HCT116 (cell line): ENCODE measurements at regions not wholly inside any gene's neighbourhood (a gene's known extent, or its start where the extent isn't known, plus 50 kb on each side); places are given as distances from the start of the nearest gene placed in this dataset.

Experiments used
- ATAC-seq: fragments of 200-7000 bp; cut with Tn5 transposase; 2 replicates; pipeline ENCODE4 v1.9.1; 2020; ENCODE audit warnings: mild to moderate bottlenecking, moderate library complexity
- BruUV-seq: library from RNA; stranded (reverse); fragments of 400-500 nt; replicated peaks from 2 replicates; lab custom pipeline; 2021; lab: Mats Ljungman, UMichigan
- CTCF ChIA-PET: fragments of 300-600 bp; sonication (Branson Sonifier 250); formaldehyde crosslinking; loops from one replicate; lab custom pipeline; 2021; ENCODE audit warnings: antibody characterized with exemption; lab: Charles Lee
- POLR2A ChIA-PET: fragments of 300-600, 350-600 bp; sonication (Branson Sonifier 250); formaldehyde crosslinking; loops from one replicate; lab custom pipeline; 2021; ENCODE audit warnings: antibody characterized with exemption; lab: Charles Lee
- RAD21 ChIA-PET, 2 experiments: fragments of 300-600 bp; sonication (Branson Sonifier 250); formaldehyde crosslinking; loops; one replicate each; lab custom pipeline; 2023; ENCODE audit warnings: low total read pairs in 2 of 2; ENCODE audit not compliant: uncharacterized antibody in 2 of 2, unreplicated experiment in 2 of 2, low non-redundant PET in 1 of 2; lab: Charles Lee
- DNase-seq: peaks from one replicate; pipeline ENCODE4 v3.0.0-alpha.2; 2010; ENCODE audit warnings: low read depth, low spot score
- H2AFZ ChIP-seq: fragments of 200-600 bp; shearing (Covaris generic), sonication (generic); 2 replicates; pipeline ENCODE4 v1.6.1; 2017; ENCODE audit warnings: low read depth, mixed run types, mixed read lengths, antibody characterized with exemption, low read length; ENCODE audit not compliant: poor library complexity, severe bottlenecking
- H3K27ac ChIP-seq: 2 replicates; pipeline ENCODE4 v1.5.1; 2012; ENCODE audit warnings: low read depth, low read length
- H3K27me3 ChIP-seq: fragments of 200-600 bp; sonication (generic); 2 replicates; pipeline ENCODE4 v1.6.1; 2016; ENCODE audit warnings: mixed run types, low read length, mixed read lengths; ENCODE audit not compliant: insufficient read depth
- H3K36me3 ChIP-seq, 2 experiments: fragments of 200-500 bp in 1 of 2; fragments of 200-600 bp in 1 of 2; sonication (Bioruptor generic) in 1 of 2; sonication (generic) in 1 of 2; 2 replicates each; pipeline versions ENCODE4 v1.5.1 to v1.6.1; 2014 to 2016; ENCODE audit warnings: low read length in 2 of 2, inconsistent platforms in 1 of 2, mixed read lengths in 1 of 2, mixed run types in 1 of 2; ENCODE audit not compliant: insufficient read depth in 2 of 2, control insufficient read depth in 1 of 2
- H3K4me1 ChIP-seq, 2 experiments: fragments of 200-600 bp in 1 of 2; sonication (generic) in 1 of 2; 2 replicates each; pipeline versions ENCODE4 v1.5.1 to v1.6.1; 2012 to 2017; ENCODE audit warnings: low read length in 2 of 2, inconsistent platforms in 1 of 2, mild to moderate bottlenecking in 1 of 2, mixed read lengths in 1 of 2, mixed run types in 1 of 2, moderate library complexity in 1 of 2; ENCODE audit not compliant: insufficient read depth in 2 of 2, control insufficient read depth in 1 of 2
- H3K4me2 ChIP-seq: fragments of 200-600 bp; sonication (generic); 2 replicates; pipeline ENCODE4 v1.6.1; 2017; ENCODE audit warnings: mixed run types, low read length, mixed read lengths
- H3K4me3 ChIP-seq, 2 experiments: fragments of 200-600 bp in 1 of 2; sonication (generic) in 1 of 2; replicated peaks in 1 of 2; 2 replicates each; pipeline ENCODE4 v1.5.1; 2011 to 2016; ENCODE audit warnings: low read length in 2 of 2, control low read depth in 1 of 2, low read depth in 1 of 2, mild to moderate bottlenecking in 1 of 2, mixed read lengths in 1 of 2, mixed run types in 1 of 2
- H3K79me2 ChIP-seq: fragments of 200-600 bp; sonication (generic); 2 replicates; pipeline ENCODE4 v1.6.1; 2017; ENCODE audit warnings: mild to moderate bottlenecking, mixed run types, low read length, moderate library complexity, mixed read lengths; ENCODE audit not compliant: insufficient read depth
- H3K9ac ChIP-seq: fragments of 200-600 bp; sonication (generic); 2 replicates; pipeline ENCODE4 v1.6.1; 2016; ENCODE audit warnings: low read length, mixed read lengths
- H3K9me2 ChIP-seq: fragments of 200-600 bp; sonication (generic), shearing (Covaris generic); 2 replicates; pipeline ENCODE4 v1.6.1; 2017; ENCODE audit warnings: mixed run types, mild to moderate bottlenecking, moderate library complexity; ENCODE audit not compliant: insufficient read depth
- H3K9me3 ChIP-seq, 2 experiments: fragments of 200-500 bp in 1 of 2; fragments of 200-600 bp in 1 of 2; sonication (Bioruptor generic) in 1 of 2; sonication (generic) in 1 of 2; 2 replicates each; pipeline ENCODE4 v1.6.1; 2014 to 2017; ENCODE audit warnings: low read length in 2 of 2, mixed read lengths in 2 of 2, inconsistent platforms in 1 of 2, low read depth in 1 of 2, mild to moderate bottlenecking in 1 of 2, mixed run types in 1 of 2, moderate library complexity in 1 of 2; ENCODE audit not compliant: control insufficient read depth in 1 of 2, insufficient read depth in 1 of 2
- H4K20me1 ChIP-seq: fragments of 200-600 bp; sonication (generic), shearing (Covaris generic); 2 replicates; pipeline ENCODE4 v1.6.1; 2017; ENCODE audit warnings: mixed run types, mild to moderate bottlenecking, moderate library complexity; ENCODE audit not compliant: insufficient read depth
- ATF3 ChIP-seq: IDR thresholded peaks from 2 replicates; pipeline ENCODE4 v1.6.1; 2012
- CBX3 ChIP-seq: IDR thresholded peaks from 2 replicates; pipeline ENCODE4 v1.6.1; 2012; ENCODE audit warnings: low read depth
- CEBPB ChIP-seq: IDR thresholded peaks from 2 replicates; pipeline ENCODE4 v1.6.1; 2012; ENCODE audit warnings: low read depth
- CTCF ChIP-seq, 3 experiments: fragments of 200-600 bp in 1 of 3; sonication (generic) in 1 of 3; IDR thresholded peaks in 2 of 3; conservative IDR thresholded peaks in 1 of 3; 2 replicates each; pipeline ENCODE4 v1.5.1; 2012 to 2017; ENCODE audit warnings: low read depth in 2 of 3, low read length in 2 of 3, antibody characterized with exemption in 1 of 3, borderline replicate concordance in 1 of 3, control low read depth in 1 of 3, mild to moderate bottlenecking in 1 of 3, mixed read lengths in 1 of 3, mixed run types in 1 of 3, moderate library complexity in 1 of 3; ENCODE audit not compliant: insufficient read depth in 1 of 3
- EGR1 ChIP-seq: IDR thresholded peaks from 2 replicates; pipeline ENCODE4 v1.6.1; 2012; ENCODE audit warnings: low read depth
- ELF1 ChIP-seq: IDR thresholded peaks from 2 replicates; pipeline ENCODE4 v1.6.1; 2012; ENCODE audit warnings: low read depth, borderline replicate concordance
- EZH2 ChIP-seq: fragments of 200-600 bp; sonication (generic); IDR thresholded peaks from 2 replicates; pipeline ENCODE4 v1.6.1; 2017; ENCODE audit warnings: antibody characterized with exemption, mixed run types
- JUND ChIP-seq: IDR thresholded peaks from 2 replicates; pipeline ENCODE4 v1.6.1; 2012
- POLR2A ChIP-seq: IDR thresholded peaks from 2 replicates; pipeline ENCODE4 v1.7.0; 2011; ENCODE audit warnings: borderline replicate concordance; ENCODE audit not compliant: insufficient read depth, insufficient read length; ENCODE audit errors: extremely low read depth
- REST ChIP-seq: IDR thresholded peaks from 2 replicates; pipeline ENCODE4 v1.6.1; 2012; ENCODE audit warnings: low read depth
- SIN3A ChIP-seq: IDR thresholded peaks from 2 replicates; pipeline ENCODE4 v1.6.1; 2012; ENCODE audit warnings: low read depth
- SP1 ChIP-seq: IDR thresholded peaks from 2 replicates; pipeline ENCODE4 v1.6.1; 2012; ENCODE audit warnings: low read depth
- SRF ChIP-seq: IDR thresholded peaks from 2 replicates; pipeline ENCODE4 v1.6.1; 2012; ENCODE audit warnings: low read depth
- TCF7L2 ChIP-seq: IDR thresholded peaks from 2 replicates; pipeline ENCODE4 v1.7.0; 2011; ENCODE audit warnings: borderline replicate concordance, inconsistent platforms; ENCODE audit not compliant: insufficient read depth, insufficient read length; ENCODE audit errors: extremely low read depth
- YY1 ChIP-seq: IDR thresholded peaks from 2 replicates; pipeline ENCODE4 v1.6.1; 2011; ENCODE audit warnings: low read length, low read depth, moderate library complexity, mild to moderate bottlenecking; ENCODE audit not compliant: insufficient replicate concordance; ENCODE audit errors: extremely low read depth
- ZBTB33 ChIP-seq: IDR thresholded peaks from 2 replicates; pipeline ENCODE4 v1.6.1; 2011; ENCODE audit warnings: mild to moderate bottlenecking, low read length, moderate library complexity; ENCODE audit not compliant: insufficient replicate concordance; ENCODE audit errors: extremely low read depth
- ZFX ChIP-seq: fragments of 450-650 bp; IDR thresholded peaks from 2 replicates; pipeline ENCODE4 v1.6.1; 2017
- intact Hi-C: fragments of 100-400 bp; cut with micrococcal nuclease; formaldehyde crosslinking; loops from 2 replicates; pipeline ENCODE4 v1.10.0; 2022

GRCh38 chr12:107477947-107478610, 207.5 kb upstream of the PWP1 start:
- no TSS peak for BruUV-seq
- ATAC-seq (no peak), DNase-seq (no peak)
- Histone ChIP-seq H3K79me2 (no peaks in the 10 kb centered on the region), H3K27ac (no peak overlapping the region), H3K27me3 (peaks cover 16% of the 10 kb centered on the region; the same call in 1 of the 2 replicates), H3K36me3 (no peaks in the 10 kb centered on the region), H3K4me2 (no peak overlapping the region), H3K4me3 (no peak overlapping the region), H2AFZ (no peak overlapping the region), H3K9me2 (no peaks in the 10 kb centered on the region), H3K4me1 (no peaks in the 10 kb centered on the region), H3K9me3 (no peaks in the 10 kb centered on the region), H4K20me1 (no peaks in the 10 kb centered on the region), H3K9ac (no peak overlapping the region)
- intact Hi-C loops = no loop called here
- ChIA-PET RAD21 (no interaction called here), CTCF (no interaction called here), POLR2A (no interaction called here)
- TF ChIP-seq TCF7L2 (no peak), EGR1 (no peak), JUND (no peak), CBX3 (no peak), EZH2 (no peak), CTCF (IDR thresholded peaks at IDR 0.05 in 2 of 3, conservative IDR thresholded peaks at IDR 0.05 in 1 of 3; ENCODE audit: borderline replicate concordance in 1 of 3, insufficient read depth in 1 of 3, low read depth in 2 of 3, low read length in 2 of 3) (no peak), ELF1 (no peak), ZBTB33 (no peak), ATF3 (no peak), POLR2A (no peak), YY1 (no peak), CEBPB (no peak), SP1 (no peak), SRF (no peak), SIN3A (no peak), REST (no peak), ZFX (no peak)
